ENCODE measurements at regions not wholly inside any gene's neighbourhood (a gene's known extent, or its start where the extent isn't known, plus 50 kb on each side); places are given as distances from the start of the nearest gene placed in this dataset.
A peak's percentile ranks its signal among the peaks of the same experiment; 100 is the strongest.

GRCh38 chr9:13862654-13863053 is 451.3 kb downstream of the NFIB start:
- H3K4me1 ChIP-seq (ENCODE audit: control insufficient read depth, extremely low read depth, insufficient read depth, low read length), result peaks cover 3% of the 10 kb centered on the region
- no peak overlapping the region for H3K4me2 ChIP-seq (ENCODE audit: extremely low read depth, insufficient read depth, low read length)
- H3K4me3 ChIP-seq (replicated peaks in 1 of 4; ENCODE audit: control extremely low read depth in 1 of 4, insufficient read depth in 1 of 4, low read depth in 3 of 4, low read length in 4 of 4), result no peak overlapping the region
- H3K36me3 ChIP-seq (ENCODE audit: control insufficient read depth, insufficient read depth, low read length), result no peaks in the 10 kb centered on the region
- H3K9ac ChIP-seq (ENCODE audit: insufficient read depth, low read length), result no peak overlapping the region
- H3K27me3 ChIP-seq (ENCODE audit: control insufficient read depth, insufficient read depth, low read length), result no peaks in the 10 kb centered on the region
- no peaks in the 10 kb centered on the region for H3K9me3 ChIP-seq (ENCODE audit: control insufficient read depth, insufficient read depth, low read depth, low read length)
- H3K27ac ChIP-seq (ENCODE audit: insufficient read depth, low read length), result no peak overlapping the region
- DNase-seq (ENCODE audit: low read depth in 2 of 2), result no peak
- no peaks in the 10 kb centered on the region for H3K79me2 ChIP-seq (ENCODE audit: control insufficient read depth, insufficient read depth, low read length)
- H4K20me1 ChIP-seq (ENCODE audit: control insufficient read depth, extremely low read depth, insufficient read depth, low read length), result no peaks in the 10 kb centered on the region
- no peak overlapping the region for H2AFZ ChIP-seq (ENCODE audit: low read length)
- no peak for TF ChIP-seq EZH2 (IDR thresholded peaks at IDR 0.05; ENCODE audit: low read length, missing control alignments)
- TF ChIP-seq CTCF (conservative IDR thresholded peaks at IDR 0.05 in 1 of 2, IDR thresholded peaks at IDR 0.05 in 1 of 2; ENCODE audit: low read depth in 1 of 2, low read length in 2 of 2), result no peak

DNA sequence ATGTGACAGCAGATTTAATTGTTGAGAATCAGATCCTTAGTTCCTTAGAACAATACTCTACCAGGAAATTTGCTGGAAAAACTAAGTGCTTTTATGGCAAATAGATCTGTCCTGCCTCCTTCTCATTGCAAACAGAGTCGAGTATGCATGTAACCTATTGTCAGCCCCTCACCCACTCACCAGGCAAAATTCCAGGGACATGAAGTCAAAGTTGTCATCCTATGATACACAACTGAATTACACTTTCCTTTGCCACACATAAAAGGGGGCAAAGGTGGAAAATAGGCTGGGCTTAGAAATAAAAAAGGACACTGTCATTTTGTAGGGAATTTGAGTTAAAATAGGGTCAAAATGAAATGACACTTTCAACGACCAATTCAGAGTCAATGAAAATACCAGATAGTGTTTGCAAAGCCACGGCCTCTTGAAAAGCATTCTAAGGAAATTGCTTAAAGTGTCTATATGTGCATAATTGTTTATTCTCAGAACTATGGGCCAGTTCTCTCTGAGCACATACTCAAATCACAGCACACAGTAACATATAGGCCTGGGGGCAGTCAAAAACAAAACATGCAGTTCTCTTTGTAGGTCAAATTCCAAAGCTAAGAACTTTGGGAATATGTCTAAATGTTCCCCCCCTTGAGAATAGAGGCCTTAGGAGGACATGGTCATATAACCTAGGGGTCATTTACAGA is 452.8 kb downstream of the NFIB start:
- TF ChIP-seq CTCF (conservative IDR thresholded peaks at IDR 0.05 in 1 of 2, IDR thresholded peaks at IDR 0.05 in 1 of 2; ENCODE audit: low read depth in 1 of 2, low read length in 2 of 2) (no peak), EZH2 (IDR thresholded peaks at IDR 0.05; ENCODE audit: low read length, missing control alignments) (no peak)
- Histone ChIP-seq H3K9me3 (ENCODE audit: control insufficient read depth, insufficient read depth, low read depth, low read length) (no peaks in the 10 kb centered on the region), H3K4me3 (replicated peaks in 1 of 4; ENCODE audit: control extremely low read depth in 1 of 4, insufficient read depth in 1 of 4, low read depth in 3 of 4, low read length in 4 of 4) (no peak overlapping the region), H2AFZ (ENCODE audit: low read length) (no peak overlapping the region), H3K4me2 (ENCODE audit: extremely low read depth, insufficient read depth, low read length) (no peak overlapping the region), H3K27ac (ENCODE audit: insufficient read depth, low read length) (no peak overlapping the region), H3K36me3 (ENCODE audit: control insufficient read depth, insufficient read depth, low read length) (no peaks in the 10 kb centered on the region), H3K9ac (ENCODE audit: insufficient read depth, low read length) (no peak overlapping the region), H3K27me3 (ENCODE audit: control insufficient read depth, insufficient read depth, low read length) (no peaks in the 10 kb centered on the region), H3K79me2 (ENCODE audit: control insufficient read depth, insufficient read depth, low read length) (no peaks in the 10 kb centered on the region), H4K20me1 (ENCODE audit: control insufficient read depth, extremely low read depth, insufficient read depth, low read length) (no peaks in the 10 kb centered on the region), H3K4me1 (ENCODE audit: control insufficient read depth, extremely low read depth, insufficient read depth, low read length) (peaks cover 3% of the 10 kb centered on the region)
- DNase-seq (ENCODE audit: low read depth in 2 of 2), result peak in 1 of 2 donors; percentile 7

- no peaks in the 10 kb centered on the region for H4K20me1 ChIP-seq (ENCODE audit: control insufficient read depth, extremely low read depth, insufficient read depth, low read length)
- H3K4me1 ChIP-seq (ENCODE audit: control insufficient read depth, extremely low read depth, insufficient read depth, low read length), result peaks cover 3% of the 10 kb centered on the region
- peak in 1 of 2 donors; percentile 67 for DNase-seq (ENCODE audit: low read depth in 2 of 2)
- no peaks in the 10 kb centered on the region for H3K79me2 ChIP-seq (ENCODE audit: control insufficient read depth, insufficient read depth, low read length)
- TF ChIP-seq EZH2 (IDR thresholded peaks at IDR 0.05; ENCODE audit: low read length, missing control alignments) (no peak), CTCF (conservative IDR thresholded peaks at IDR 0.05 in 1 of 2, IDR thresholded peaks at IDR 0.05 in 1 of 2; ENCODE audit: low read depth in 1 of 2, low read length in 2 of 2) (no peak)
- H3K27ac ChIP-seq (ENCODE audit: insufficient read depth, low read length), result no peak overlapping the region
- no peaks in the 10 kb centered on the region for H3K27me3 ChIP-seq (ENCODE audit: control insufficient read depth, insufficient read depth, low read length)
- no peak overlapping the region for H3K9ac ChIP-seq (ENCODE audit: insufficient read depth, low read length)
- no peaks in the 10 kb centered on the region for H3K36me3 ChIP-seq (ENCODE audit: control insufficient read depth, insufficient read depth, low read length)
- no peak overlapping the region for H3K4me3 ChIP-seq (replicated peaks in 1 of 4; ENCODE audit: control extremely low read depth in 1 of 4, insufficient read depth in 1 of 4, low read depth in 3 of 4, low read length in 4 of 4)
- H3K9me3 ChIP-seq (ENCODE audit: control insufficient read depth, insufficient read depth, low read depth, low read length), result no peaks in the 10 kb centered on the region
- H2AFZ ChIP-seq (ENCODE audit: low read length), result no peak overlapping the region
- no peak overlapping the region for H3K4me2 ChIP-seq (ENCODE audit: extremely low read depth, insufficient read depth, low read length)
Observed at GRCh38 chr9:13860019-13860418, 453.9 kb downstream of the NFIB start.
